ENCODE measurements at regions not wholly inside any gene's neighbourhood (a gene's known extent, or its start where the extent isn't known, plus 50 kb on each side); places are given as distances from the start of the nearest gene placed in this dataset.

DNA sequence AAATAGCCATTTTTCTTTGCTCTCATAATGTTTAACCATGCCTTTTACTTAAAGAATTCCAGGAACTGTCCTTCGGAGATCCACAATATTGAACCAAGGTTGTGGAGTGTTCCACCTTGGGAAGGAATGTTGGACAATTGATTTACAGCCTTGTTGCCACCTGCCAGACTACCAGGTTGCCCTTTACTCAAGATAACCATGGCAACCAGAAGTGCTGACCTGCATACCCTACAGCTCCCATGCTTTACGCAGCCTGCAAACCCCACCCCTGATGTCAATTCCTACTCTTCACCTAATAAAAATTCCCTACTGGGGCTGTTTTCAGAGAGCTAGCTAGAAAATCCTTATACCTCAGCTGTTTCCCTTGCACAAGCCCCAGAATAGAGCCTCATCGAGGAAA is 151.0 kb upstream of the RXFP2 start:
- Histone ChIP-seq H3K4me1 (ENCODE audit: control insufficient read depth, low read length) (no peaks in the 10 kb centered on the region), H3K4me3 (ENCODE audit: low read length) (no peak overlapping the region), H3K27ac (ENCODE audit: low read depth, low read length) (no peak overlapping the region), H3F3A (ENCODE audit: control insufficient read depth, insufficient read depth) (no peaks in the 10 kb centered on the region), H3K36me3 (ENCODE audit: control insufficient read depth, low read length) (no peaks in the 10 kb centered on the region), H4K20me1 (ENCODE audit: control insufficient read depth, insufficient read depth, low read depth, low read length) (no peaks in the 10 kb centered on the region), H3K9me3 (ENCODE audit: control insufficient read depth, insufficient read depth, low read length) (no peaks in the 10 kb centered on the region), H3K79me2 (ENCODE audit: control insufficient read depth, low read length) (no peaks in the 10 kb centered on the region), H3K27me3 (ENCODE audit: control insufficient read depth, low read length) (no peaks in the 10 kb centered on the region; the same call in 1 of the 2 replicates), H3K9me2 (replicated peaks; ENCODE audit: control insufficient read depth, low read length) (no peaks in the 10 kb centered on the region), H3K4me2 (ENCODE audit: low read length) (no peak overlapping the region)
- TF ChIP-seq CTCF (IDR thresholded peaks at IDR 0.05; ENCODE audit: low read depth, low read length, poor library complexity, severe bottlenecking) = no peak
- no peak for TF ChIP-seq EZH2phosphoT487 (IDR thresholded peaks at IDR 0.05; ENCODE audit: borderline replicate concordance, low read length)

- H3F3A ChIP-seq (ENCODE audit: control insufficient read depth, insufficient read depth) = no peaks in the 10 kb centered on the region
- no peak overlapping the region for H3K4me2 ChIP-seq (ENCODE audit: low read length)
- no peak overlapping the region for H3K4me3 ChIP-seq (ENCODE audit: low read length)
- H3K36me3 ChIP-seq (ENCODE audit: control insufficient read depth, low read length) = no peaks in the 10 kb centered on the region
- no peak overlapping the region for H3K27ac ChIP-seq (ENCODE audit: low read depth, low read length)
- no peaks in the 10 kb centered on the region for H3K79me2 ChIP-seq (ENCODE audit: control insufficient read depth, low read length)
- no peak for TF ChIP-seq EZH2phosphoT487 (IDR thresholded peaks at IDR 0.05; ENCODE audit: borderline replicate concordance, low read length)
- TF ChIP-seq CTCF (IDR thresholded peaks at IDR 0.05; ENCODE audit: low read depth, low read length, poor library complexity, severe bottlenecking) = no peak
- no peaks in the 10 kb centered on the region for H4K20me1 ChIP-seq (ENCODE audit: control insufficient read depth, insufficient read depth, low read depth, low read length)
- no peaks in the 10 kb centered on the region; the same call in 1 of the 2 replicates for H3K27me3 ChIP-seq (ENCODE audit: control insufficient read depth, low read length)
- H3K4me1 ChIP-seq (ENCODE audit: control insufficient read depth, low read length) = no peaks in the 10 kb centered on the region
- H3K9me2 ChIP-seq (replicated peaks; ENCODE audit: control insufficient read depth, low read length) = no peaks in the 10 kb centered on the region
- H3K9me3 ChIP-seq (ENCODE audit: control insufficient read depth, insufficient read depth, low read length) = no peaks in the 10 kb centered on the region
These were observed 150.4 kb upstream of the RXFP2 start for GRCh38 chr13:31588893-31589292.

DNA sequence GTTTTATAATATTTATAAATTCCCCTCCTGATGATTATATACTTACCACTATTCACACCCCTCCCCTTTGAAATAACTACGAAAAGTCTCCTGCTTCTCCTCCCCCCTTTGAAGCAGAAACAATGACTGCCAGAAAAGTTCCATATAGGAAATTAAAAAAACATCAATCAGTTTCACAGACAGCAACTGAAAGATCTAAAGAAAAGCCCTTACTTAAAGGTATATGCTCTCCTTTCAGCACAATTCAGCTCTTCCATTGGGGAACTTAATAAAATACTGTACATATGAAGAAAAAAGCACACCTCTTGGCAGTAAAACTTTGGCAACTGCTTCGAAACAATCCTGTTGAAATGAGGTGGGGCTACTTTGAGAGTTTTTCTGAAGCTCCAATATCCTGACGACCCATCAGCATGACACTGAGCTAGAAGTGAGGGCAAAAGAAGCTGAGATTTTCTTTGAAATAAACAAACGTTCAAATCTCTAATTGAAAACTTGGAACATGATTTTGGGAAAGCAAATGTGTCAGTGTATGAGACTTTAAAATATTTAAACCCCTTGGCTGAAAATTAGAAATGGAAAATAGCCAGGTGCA is 147.6 kb upstream of the RXFP2 start:
- no peaks in the 10 kb centered on the region for H3K36me3 ChIP-seq (ENCODE audit: control insufficient read depth, low read length)
- H3K27me3 ChIP-seq (ENCODE audit: control insufficient read depth, low read length) = no peaks in the 10 kb centered on the region
- no peaks in the 10 kb centered on the region for H3K9me3 ChIP-seq (ENCODE audit: control insufficient read depth, insufficient read depth, low read length)
- no peak for TF ChIP-seq EZH2phosphoT487 (IDR thresholded peaks at IDR 0.05; ENCODE audit: borderline replicate concordance, low read length)
- no peak for TF ChIP-seq CTCF (IDR thresholded peaks at IDR 0.05; ENCODE audit: low read depth, low read length, poor library complexity, severe bottlenecking)
- no peak overlapping the region for H3K4me3 ChIP-seq (ENCODE audit: low read length)
- H3K9me2 ChIP-seq (replicated peaks; ENCODE audit: control insufficient read depth, low read length) = no peaks in the 10 kb centered on the region
- H3K4me2 ChIP-seq (ENCODE audit: low read length) = no peak overlapping the region
- no peak overlapping the region for H3K27ac ChIP-seq (ENCODE audit: low read depth, low read length)
- no peaks in the 10 kb centered on the region for H3K4me1 ChIP-seq (ENCODE audit: control insufficient read depth, low read length)
- H3F3A ChIP-seq (ENCODE audit: control insufficient read depth, insufficient read depth) = no peaks in the 10 kb centered on the region
- no peaks in the 10 kb centered on the region for H4K20me1 ChIP-seq (ENCODE audit: control insufficient read depth, insufficient read depth, low read depth, low read length)
- H3K79me2 ChIP-seq (ENCODE audit: control insufficient read depth, low read length) = no peaks in the 10 kb centered on the region
